HG02642 (cell line): ENCODE measurements at regions not wholly inside any gene's neighbourhood (a gene's known extent, or its start where the extent isn't known, plus 50 kb on each side); places are given as distances from the start of the nearest gene placed in this dataset.

Experiments
- ATAC-seq: cut with Tn5 transposase; IDR thresholded peaks from one replicate; pipeline ENCODE4 v1.9.1; 2021; ENCODE audit warnings: mild to moderate bottlenecking; ENCODE audit not compliant: unreplicated experiment, poor library complexity

- no peak for ATAC-seq
These were observed 933.0 kb upstream of the PHF14 start for GRCh38 chr7:10040674-10041073.

- ATAC-seq: no peak
These were observed 902.8 kb upstream of the PHF14 start for GRCh38 chr7:10070899-10071298.

- ATAC-seq: no peak
These were observed 897.8 kb upstream of the PHF14 start for GRCh38 chr7:10075866-10076265.

DNA sequence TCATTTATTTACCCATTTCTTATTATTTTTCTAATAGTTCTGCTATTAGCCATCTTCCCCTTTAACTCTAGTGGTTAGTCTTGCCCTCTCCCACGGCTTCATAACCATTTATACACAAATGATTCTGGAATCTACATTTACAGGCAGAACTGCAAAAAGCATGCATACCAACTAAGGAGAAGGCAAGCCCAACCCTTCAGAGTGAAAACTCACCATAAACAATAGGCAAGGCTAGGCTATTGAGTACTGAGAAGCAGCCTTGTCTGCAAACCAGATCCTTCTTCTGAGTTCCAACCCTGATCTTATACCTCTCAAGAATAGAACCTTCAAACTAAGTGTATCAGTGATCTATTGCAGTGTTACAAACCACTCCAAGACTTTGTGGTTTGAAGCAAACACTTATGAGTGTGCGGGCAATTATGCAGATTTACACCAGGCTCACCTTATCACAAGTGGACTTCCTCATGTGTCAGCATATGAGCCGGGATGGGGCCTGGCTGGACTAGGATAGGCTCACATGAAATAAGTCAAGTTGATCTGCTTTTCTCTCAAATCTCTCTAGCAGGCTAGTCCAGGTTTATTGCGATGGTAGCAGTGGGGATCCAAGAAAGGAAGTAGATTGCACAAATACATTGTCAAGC lies 896.9 kb upstream of the PHF14 start:
- ATAC-seq: no peak

DNA sequence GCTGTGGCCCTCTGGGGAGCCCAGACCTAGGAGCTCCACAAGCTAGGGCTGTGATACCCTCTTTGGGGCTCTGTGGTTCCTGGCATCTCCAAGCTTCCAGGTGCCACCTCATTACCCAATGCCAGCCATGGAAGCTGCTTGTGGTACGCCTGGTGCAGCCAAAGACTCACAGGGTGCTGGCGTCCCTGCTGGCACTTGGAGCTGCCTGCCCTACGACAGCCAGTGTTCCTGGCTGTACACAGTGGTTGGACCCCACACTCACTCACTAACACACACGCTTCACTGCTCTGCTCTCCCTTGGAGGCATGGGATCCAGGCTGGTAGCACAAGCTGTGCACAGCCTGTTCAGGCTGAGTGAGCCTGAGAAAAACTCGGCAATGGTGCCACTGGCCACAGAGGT lies 894.1 kb upstream of the PHF14 start:
- no peak for ATAC-seq

DNA sequence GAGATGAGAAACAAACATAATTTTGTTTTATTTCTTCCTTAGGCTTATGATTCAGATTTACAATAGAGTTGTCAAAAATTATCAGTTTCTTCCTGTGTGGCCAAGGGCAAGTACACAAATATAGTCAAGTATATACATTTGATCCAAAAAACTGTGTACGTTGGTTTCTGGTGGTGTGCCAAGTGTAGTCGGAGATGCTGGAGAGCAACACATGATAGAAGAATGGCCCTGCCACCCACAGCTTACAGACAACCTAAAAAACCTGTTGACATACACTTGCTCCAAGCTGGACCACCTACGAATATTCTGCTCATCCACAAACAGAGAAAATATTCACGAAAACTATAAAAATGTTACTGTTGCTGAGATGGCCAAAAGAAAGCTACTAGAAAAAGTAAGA lies 890.8 kb upstream of the PHF14 start:
- ATAC-seq: no peak

GRCh38 chr7:10083766-10084165 lies 889.9 kb upstream of the PHF14 start:
- no peak for ATAC-seq

DNA sequence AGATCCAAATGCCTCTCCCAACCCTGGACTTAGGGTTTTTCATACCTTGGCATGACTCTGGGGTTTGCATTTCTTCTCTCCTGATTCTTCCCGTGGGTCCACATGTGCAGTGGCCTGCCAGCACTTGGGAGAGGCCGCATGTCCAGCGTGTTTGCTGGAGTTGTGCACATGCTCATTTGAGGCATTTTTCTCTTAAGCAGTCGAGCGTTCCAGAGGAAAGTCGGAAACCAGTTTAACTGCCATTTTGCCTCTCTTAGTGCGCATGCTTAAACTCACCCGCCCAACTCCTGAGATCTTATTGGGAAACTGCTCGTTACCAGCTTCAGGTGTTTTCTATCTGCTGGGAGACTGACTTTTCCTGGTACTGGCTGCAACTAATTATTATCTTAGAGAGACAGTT lies 888.4 kb upstream of the PHF14 start:
- ATAC-seq: no peak

- no peak for ATAC-seq
These were observed 873.1 kb upstream of the PHF14 start for GRCh38 chr7:10100572-10100971.

DNA sequence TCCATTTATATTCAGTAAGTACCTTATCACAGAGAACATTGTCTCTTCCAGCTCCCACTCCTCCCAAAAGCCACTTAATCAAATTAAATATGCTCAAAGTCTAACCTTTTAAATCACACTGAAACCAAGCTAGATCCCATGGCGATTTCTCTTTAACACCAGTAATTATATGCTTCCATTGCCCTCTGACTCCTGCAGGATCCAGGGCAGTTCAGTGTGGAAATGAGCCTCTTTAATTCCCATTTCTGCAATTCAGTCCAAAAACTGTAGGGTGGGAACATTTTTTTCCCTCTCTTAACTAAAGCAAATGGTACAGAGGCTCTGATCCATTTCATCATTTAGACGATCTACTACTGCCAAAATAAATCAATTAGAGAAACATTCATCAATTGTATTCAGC lies 872.3 kb upstream of the PHF14 start:
- no peak for ATAC-seq

DNA sequence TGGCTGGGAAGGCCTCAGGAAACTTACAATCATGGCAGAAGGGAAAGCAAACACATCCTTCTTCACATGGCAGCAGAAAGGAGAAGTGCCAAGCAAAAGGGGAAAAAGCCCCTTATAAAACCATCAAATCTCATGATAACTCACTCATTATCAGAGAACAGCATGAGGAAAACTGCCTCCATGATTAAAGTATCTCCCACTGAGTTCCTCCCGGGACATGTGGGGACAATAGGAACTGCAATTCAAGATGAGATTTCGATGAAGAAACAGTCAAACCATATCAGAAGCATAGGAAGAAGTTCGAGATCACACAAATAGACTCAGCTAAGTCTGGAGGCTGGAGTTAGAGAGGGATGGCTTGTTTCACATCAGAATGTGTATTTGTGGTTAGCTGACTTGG lies 869.4 kb upstream of the PHF14 start:
- ATAC-seq: no peak

DNA sequence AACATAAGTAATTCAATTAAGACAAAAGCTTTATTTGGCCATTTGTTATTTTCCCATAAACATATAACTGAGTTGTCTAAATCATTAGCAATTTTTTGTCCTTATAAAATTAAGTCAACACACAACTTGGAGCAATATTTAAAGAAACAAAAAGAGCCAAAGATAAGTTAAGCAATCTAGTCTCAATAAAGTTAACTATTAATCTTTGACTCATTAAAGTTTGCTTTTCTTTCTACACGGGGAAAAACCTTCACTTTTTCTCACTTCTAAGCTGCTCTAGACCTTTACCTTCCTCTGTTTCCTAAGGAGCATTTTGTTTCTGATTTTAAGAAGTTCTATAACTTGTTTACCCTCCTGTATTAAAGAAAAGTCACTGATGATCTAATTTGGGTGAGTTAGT lies 867.1 kb upstream of the PHF14 start:
- no peak for ATAC-seq

- no peak for ATAC-seq
These were observed 857.2 kb upstream of the PHF14 start for GRCh38 chr7:10116511-10116910.

GRCh38 chr7:10117815-10118214 lies 855.9 kb upstream of the PHF14 start:
- no peak for ATAC-seq

GRCh38 chr7:10120936-10121335 lies 852.7 kb upstream of the PHF14 start:
- ATAC-seq: no peak

- no peak for ATAC-seq
These were observed 852.0 kb upstream of the PHF14 start for GRCh38 chr7:10121631-10122030.

DNA sequence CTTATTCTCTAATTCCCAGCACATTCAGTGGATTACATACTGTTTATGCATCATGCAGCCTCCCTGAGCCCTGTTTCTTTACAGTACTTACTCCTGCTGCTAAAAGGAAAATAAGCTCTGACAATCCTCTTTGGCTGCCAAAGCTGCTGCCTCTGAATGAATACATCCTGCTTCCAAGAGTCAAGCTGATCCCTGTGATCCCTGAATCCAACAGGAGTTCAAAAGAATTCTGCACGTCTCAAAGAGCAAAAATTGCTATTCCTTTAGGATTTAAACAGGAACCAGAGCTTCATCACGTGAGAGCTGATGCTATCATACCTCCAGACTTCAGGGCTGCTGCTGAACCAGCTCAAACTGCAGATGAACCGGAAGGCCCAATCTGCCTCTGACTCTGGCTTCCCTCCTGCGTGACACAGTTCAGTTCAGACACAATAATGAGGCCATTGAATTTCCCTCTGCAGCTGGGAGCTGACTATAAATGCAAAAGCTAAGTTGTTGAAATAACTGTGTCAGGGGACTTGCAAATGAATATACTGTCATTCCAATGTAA lies 851.0 kb upstream of the PHF14 start:
- ATAC-seq: no peak

- ATAC-seq: no peak
These were observed 844.9 kb upstream of the PHF14 start for GRCh38 chr7:10128748-10129147.

- ATAC-seq: no peak
These were observed 835.4 kb upstream of the PHF14 start for GRCh38 chr7:10138087-10138854.

DNA sequence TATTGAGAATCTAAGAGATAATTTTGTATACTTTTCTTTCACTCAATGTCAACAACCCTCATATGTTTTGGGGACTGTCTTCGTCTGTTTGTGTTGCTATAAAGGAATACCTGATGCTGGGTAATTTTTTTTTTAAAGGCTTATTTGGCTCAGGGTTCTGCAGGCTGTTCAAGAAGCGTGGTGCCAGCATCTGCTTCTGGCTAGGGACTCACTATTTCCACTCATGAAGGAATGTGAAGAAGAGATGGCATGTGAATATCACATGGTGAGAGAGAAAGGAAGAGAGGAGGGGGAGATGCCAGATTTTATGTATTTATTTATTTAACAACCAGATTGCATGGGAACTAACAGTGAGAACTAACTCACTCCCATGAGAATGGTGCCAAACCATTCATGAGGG lies 827.4 kb upstream of the PHF14 start:
- ATAC-seq: no peak

DNA sequence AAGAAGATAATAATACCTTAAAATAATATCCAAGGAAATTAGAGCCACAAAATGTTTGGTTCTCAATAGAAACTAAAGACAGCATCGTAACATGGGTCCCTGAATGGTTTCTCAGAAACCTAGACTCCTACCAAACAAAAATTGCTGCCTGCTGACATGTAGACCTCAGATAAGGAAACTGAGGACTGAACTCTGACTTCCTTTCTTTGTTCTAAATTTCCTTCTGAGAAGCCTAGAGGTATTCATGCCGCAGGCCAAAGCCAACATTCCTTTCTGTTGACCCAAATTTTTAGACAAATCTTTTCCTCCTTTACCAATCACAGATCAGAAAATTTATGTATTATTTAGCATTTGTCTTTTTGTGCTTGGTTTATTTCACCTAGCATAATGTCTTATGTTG lies 816.7 kb upstream of the PHF14 start:
- ATAC-seq: no peak

GRCh38 chr7:10181996-10182395 lies 791.7 kb upstream of the PHF14 start:
- ATAC-seq: no peak
